ENCODE measurements at regions not wholly inside any gene's neighbourhood (a gene's known extent, or its start where the extent isn't known, plus 50 kb on each side); places are given as distances from the start of the nearest gene placed in this dataset.
"Not testable (repeated sequence)": the region's sequence is repeated elsewhere in the genome, so short reads cannot be mapped to it uniquely, and the experiment has no call there.

DNA sequence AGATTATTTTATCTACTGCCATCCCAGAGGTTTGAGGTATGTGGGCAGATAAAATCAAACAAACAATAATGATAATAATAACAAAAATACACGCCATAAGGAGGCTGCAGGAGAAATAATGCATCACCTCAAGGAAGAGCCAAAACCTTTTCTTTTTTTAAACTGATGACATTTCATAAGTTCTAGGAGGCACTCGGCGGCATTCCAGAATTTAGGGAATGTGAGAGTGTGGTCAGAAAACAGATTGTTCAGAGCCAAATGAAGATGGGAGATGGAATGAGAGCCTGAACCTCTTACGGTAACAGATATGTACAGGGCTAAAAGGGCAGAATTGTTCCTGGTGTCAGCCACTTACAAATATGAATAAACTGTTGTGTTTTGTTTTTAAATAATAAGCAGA lies 615.0 kb upstream of the CHD1 start:
- no peak for DNase-seq

DNA sequence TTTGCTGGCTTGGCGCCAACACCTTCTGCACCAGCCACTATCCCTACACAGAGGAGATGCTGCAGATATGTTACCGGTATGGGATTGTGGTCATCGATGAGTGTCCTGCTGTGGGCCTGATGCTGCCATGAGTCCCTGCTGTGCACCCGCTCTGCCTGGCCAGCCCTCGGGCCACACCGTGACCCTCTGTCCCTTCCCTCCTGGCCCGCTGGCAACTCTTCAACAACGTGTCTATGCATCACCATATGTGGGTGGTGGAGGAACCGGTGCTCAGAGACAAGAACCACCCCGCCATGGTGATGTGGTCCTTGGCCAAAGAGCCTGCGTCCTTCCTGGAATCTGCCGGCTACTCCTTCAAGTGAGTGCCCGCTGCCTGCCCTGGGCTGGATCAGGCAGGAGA lies 605.4 kb upstream of the CHD1 start:
- DNase-seq, result not testable (repeated sequence)

DNA sequence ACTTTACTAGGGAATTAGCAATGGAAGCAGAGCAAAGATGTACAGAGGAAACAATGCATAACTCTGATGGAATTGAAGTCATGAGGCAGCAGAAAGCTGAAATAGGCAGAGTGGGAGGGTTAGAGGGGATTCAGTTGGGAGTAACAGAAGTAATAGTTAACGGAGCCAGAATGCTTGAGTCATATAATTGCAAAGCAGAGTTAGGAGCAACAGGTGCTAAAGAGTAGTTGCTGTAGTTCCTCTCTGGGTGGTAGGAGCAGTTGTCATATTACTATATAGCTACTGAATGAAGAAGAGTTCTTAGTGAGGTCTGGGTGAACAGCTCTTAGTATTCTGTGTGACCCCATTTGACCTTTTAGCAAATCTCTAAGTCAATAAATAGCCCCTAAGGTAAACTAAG lies 592.9 kb upstream of the CHD1 start:
- DNase-seq, result not testable (repeated sequence)

DNA sequence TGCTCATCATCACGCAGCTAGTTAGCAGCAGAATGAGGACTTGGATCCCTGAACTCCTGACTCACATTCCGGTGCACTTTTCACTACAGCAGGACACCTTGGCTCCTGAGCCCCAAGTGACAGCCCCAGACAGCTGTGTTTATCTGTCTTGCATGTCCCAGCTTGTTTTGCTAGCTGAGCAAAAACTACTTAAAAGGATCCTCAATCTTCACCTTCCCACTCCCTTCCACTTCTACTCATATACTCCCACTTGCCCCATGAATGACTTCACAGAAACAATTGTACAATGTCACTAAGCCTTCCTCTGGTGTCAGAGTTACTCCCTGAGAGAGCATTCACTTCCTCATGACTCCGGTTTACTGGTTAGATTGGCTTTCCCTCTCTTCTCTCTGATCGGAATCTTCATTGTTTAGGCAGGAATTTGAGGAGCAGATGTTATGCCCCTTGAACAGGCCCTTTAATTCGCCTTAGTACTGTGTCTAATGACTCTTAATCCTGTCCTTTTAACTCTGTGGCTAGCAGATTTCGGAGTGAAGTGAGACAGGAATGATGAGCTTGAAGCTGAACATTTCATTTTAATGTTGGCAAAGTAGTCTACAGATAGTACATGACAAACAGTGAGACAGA lies 587.2 kb upstream of the CHD1 start:
- DNase-seq, result not testable (repeated sequence)

DNA sequence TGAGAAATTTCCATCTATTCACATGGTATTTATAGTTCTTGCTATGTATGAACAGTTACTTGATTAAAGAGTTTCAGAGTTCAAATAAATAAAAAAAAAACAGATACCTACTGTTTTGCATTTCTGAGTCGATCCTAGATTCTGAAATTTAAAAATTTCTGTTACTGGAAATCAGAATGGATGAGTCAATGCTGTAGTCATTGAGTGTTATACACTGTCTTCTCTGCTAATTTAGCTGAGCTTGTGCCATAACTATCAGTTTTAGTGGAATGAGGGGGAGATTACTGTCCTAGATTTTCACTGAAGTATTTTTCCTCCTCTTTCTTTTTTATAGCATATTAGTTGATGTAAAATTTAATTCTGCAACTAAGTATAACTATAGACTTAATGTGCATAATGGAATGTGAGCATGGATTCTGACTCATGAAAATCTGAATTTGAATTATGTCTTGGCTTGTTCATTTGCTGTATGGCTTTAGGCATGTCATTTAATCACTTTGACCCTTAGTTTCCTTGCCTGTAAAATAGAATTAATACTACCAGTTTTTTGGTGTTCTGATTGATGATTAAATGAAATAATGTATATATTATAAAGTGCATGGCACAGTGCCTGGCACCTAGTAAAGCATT lies 581.5 kb upstream of the CHD1 start:
- not testable (repeated sequence) for DNase-seq

DNA sequence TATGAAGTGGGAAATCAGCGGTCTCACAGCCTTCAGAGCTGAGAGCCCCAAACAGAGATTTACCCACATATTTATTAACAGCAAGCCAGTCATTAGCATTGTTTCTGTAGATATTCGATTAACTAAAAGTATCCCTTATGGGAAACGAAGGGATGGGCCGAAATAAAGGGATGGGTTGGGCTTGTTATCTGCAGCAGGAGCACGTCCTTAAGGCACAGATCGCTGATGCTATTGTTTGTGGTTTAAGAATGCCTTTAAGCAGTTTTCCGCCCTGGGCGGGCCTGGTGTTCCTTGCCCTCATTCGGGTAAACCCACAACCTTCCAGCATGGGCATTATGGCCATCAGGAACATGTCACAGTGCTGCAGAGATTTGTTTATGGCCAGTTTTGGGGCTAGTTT lies 580.3 kb upstream of the CHD1 start:
- not testable (repeated sequence) for DNase-seq

DNA sequence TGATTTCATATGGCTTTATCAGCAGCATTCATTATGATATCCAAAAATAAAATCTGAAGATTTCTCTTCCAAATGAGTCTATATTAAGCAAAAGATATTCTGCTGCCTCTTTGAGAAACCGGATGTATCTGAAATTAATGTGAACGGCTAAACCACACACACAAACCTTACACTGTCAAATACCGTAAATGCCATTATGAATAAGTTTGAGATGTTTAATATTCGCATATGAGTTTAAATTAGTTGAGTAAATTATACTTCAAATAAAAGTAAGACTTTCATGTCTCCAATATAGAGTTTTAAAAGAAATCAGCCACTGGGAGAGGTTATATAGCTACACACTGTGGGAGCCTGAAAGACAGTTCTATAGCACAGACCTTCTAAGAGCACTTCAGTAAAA lies 566.6 kb upstream of the CHD1 start:
- not testable (repeated sequence) for DNase-seq

DNA sequence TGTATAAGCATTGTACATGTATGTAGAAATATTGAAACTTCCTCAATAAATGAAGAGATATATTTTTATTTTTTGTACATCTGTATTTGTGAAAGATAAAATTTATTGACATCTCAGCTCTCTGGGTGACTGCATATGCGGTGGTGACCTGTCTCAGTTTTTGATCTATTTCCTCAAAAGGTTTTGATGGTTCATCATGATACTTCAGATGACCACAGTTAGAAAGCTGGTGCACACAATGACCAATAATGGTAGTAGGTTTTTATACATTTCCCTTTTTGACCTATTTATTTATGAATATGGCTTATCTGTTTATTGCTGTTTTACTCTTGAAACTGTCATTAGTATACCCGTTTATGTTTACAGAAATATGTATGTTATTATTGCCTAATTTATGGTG lies 549.6 kb upstream of the CHD1 start:
- not testable (repeated sequence) for DNase-seq

DNA sequence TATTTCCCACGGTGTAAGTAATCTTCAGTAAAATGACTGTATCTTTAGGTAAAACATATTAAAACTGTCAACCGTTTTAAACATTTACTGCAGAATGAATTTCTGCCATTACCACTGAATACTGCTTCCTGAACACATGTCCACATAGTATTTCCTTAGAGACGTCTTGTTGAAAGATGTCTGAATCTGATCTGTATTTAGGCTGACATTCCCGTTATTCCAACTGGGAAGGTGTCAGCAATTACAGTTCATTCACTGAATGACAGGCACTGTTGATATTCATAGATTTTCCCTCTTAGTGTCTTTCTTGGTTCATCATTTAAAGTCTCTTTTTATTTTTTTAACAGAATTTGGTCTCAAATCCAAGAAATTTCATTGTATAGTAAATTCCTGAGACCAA lies 544.5 kb upstream of the CHD1 start:
- not testable (repeated sequence) for DNase-seq

DNA sequence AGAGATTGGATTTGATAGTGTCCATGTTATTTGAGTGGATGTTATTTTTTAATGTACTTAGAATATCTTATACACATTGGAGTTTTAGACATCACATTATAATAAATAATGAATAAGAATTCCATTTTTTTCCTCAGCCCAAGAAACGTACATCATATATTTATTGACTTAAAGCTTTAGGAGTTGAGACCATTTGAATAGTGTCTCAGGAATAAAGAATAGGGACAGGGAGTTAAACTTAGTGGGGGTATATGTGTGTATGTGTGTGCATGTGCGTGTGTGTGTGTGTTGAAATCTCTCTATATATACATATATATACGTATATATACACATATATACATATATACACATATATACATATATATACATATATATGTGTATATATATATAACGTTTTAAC lies 542.9 kb upstream of the CHD1 start:
- not testable (repeated sequence) for DNase-seq

DNA sequence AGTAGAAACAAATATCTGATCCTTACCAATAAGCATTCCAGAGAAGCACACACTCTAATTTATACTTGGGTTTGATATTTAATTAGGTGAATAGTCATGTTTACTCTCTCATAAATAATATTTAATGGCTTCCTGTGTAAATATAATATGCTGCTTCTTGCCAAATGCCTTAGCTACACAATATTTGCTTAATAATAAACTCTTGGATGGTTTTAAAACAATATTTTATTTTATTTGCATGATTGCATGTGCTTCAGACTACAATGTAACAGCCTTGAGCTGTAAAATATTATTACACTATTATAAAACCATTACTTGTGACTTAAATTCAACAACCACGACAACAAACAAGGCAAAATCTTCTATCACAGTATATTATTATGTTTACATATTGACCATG lies 542.4 kb upstream of the CHD1 start:
- not testable (repeated sequence) for DNase-seq

DNA sequence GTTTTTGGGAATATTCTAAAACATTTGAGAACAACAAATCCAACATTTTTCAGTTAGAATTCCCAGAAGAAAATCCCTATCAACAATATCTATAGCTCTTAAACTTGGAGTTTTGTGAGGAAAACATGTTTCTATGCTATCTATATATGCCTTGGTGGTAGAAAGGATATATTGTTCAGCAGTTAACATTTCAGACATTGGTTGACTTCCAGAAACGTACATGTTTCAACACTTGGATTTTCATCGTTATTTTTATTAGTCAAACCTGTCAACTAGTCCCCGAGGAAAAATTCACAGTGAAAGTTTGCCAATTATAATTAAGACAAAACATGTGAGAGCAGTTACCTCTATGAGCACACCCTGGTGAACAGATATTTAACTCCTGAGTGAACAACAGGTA lies 541.8 kb upstream of the CHD1 start:
- DNase-seq, result not testable (repeated sequence)

DNA sequence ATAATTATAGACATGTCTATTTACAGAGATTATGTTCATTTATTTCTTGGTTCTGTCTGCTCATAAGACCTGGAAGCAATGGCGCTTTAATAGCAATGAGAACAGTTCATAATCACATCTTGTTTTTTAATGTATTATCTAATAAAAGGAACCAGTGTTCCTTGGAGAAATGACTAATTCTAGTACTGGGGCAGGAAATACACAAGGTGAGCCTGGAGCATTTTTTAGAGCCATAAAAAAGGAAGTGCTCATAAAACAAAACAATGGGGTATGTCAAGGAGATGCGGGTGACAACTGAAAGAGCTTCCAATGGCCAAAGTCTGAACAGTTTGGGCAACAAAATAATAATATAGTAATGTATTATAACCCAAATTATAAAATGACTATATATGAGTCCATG lies 531.9 kb upstream of the CHD1 start:
- DNase-seq, result no peak

DNA sequence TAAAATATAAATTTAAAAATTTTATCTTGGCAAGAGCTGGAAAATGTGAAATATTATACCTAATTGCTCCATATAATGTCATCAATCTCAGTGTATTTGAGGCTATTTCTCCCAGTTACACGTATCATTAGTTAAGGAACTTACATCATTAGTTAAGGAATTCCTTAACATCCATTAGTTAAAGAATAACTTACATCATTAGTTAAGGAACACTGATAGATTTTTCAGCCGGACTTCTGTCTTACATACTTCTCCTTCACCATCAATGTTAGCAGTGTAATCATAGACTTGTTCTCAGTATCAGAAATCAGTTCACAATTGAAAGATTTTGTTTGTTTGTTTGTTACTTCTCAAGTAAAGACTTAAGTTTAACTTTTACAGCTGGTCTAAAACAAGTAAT lies 524.4 kb upstream of the CHD1 start:
- DNase-seq, result no peak

DNA sequence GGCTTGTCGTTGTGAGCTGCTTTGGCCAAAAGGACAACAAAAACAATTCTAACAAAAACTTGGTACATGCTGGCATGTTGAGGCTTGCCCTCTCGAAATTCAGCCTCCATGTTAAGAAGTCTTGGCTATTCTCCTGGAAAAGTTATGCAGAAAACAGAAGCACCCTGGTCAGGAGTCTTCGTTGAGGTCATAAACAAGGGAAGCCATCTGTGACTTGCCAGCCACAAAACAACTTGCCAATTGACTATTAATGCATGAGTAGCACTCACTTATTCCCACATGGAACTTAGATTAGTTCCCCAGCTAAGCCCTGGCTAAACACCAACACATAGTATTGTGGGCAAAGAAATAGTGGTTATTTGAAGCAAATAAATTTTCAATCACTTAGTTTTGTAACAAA lies 521.0 kb upstream of the CHD1 start:
- no peak for DNase-seq

DNA sequence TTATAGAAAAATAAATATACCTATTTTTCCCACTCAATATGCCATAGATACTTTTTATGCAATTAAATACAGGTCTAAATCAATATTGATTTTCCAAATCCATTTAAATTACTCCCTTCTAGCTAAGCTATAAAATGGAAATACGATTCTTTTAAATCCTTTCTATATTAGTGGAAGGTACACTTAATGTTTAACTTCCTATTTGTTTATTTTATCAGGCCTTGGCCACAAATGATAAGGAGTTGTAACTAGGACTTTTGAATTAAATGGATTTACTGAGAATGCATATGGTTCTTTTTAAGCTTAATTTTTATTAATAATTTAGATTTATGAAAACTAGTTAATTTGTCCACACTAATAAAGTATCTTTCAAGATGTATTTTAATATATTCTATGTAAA lies 517.0 kb upstream of the CHD1 start:
- no peak for DNase-seq

DNA sequence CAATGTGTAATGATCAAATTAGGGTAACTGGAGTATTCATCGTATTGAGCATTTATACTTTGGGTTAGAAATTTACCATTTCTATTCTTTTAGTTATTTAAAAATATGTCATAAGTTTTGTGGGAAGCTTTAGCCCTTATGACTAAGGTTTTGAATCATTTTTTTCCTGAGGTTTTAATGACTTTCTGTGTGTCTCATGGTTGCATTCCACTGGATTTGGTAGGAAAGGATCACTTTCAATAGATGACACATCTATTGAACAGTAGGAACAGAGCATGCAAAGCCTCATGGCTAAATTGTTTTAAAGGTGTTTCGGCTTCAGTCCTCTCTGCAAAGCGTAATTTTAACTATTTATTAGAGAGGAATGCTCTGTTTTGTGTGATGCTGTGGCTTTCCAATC lies 512.4 kb upstream of the CHD1 start:
- no peak for DNase-seq

DNA sequence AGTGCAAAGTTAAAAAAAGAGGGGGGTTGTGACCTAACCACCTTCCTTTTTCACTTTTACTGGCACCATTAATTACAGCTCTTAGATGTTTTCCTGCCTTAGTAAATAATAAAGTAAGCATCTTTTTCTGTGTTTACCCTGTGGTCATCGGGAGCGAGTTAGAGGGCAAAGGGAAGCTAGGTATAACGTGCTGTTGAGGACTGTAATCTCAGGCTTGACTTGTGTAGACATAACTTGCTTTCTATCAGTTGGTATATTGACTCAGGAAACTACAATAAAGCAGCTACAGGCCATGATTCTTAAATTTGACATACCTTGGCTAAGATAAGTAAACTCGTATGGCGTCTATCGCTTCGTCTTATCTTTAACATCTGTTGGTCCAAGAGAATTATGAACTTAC lies 509.8 kb upstream of the CHD1 start:
- DNase-seq, result no peak

DNA sequence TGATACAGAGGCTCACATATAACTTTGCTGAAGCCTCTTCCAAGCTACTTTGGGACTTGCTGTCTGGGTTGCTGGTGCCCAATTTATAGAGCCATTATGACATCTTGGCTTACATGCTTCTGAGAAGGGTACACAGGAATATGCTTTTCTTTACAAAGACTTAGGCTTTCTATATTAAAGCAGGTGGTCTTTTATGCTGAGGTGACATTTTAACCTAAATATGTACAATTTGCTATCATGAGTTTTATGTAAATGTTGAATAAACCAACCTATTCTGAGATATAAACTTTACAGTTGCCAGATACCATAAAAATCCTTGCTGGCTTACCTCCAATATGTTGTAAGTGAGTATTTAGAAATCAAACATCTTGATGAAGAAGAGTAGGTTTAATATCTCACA lies 509.2 kb upstream of the CHD1 start:
- DNase-seq, result no peak

DNA sequence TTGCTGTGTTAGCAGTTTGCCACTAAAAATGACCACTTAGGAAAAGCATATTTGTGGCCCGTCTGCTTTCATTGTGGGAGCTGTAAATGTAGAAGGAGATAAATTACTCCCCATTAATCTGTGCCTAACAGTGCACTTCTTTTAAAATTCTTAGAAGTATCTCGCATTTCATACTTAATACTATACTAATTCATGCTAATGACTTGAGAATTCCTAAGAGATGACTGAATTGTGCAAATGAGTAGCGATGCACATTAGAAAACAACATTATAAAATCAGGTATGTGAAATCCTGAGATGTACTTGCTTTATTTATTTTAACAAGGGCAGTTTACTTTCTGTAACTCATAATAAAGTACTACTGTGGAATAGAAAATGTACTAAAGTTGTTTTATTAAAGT lies 494.6 kb upstream of the CHD1 start:
- not testable (repeated sequence) for DNase-seq

DNA sequence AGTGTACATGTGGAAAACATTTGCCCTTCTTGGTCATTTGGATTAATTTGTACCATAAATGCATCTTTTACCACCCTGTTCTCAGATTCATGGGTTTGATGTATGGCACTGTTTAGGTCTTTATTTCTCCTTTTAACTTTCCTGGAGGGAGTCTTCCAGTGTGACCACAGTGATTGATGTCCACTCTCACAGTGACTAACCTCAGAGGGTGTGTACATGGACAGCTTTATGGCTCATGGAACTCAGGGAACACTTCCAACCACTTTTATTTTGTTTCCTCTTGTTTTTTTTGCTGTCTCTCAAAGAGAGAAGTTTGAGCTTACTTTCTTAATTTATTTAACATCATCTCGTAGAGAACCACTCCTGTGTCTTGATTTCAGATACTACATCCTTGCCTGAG lies 489.8 kb upstream of the CHD1 start:
- DNase-seq, result not testable (repeated sequence)

DNA sequence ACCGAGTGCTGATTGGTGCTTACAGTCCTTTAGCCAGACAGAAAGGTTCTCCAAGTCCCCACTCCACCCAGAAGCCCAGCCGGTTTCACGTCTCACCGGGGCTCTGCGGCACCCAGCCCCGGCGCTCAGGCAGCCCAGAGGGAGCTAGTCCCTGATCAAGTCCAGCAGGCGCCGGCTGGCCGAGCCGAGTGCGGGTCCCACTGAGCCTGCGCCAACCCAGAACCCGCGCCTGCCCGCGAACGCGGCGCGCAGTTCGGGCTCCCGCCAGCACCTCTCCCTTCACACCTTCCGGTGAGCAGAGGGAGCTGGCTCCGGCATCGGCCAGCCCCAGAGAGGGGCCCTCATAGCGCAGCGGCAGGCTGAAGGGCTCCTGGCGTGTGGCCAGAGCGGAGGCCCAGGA lies 481.6 kb upstream of the CHD1 start:
- not testable (repeated sequence) for DNase-seq

DNA sequence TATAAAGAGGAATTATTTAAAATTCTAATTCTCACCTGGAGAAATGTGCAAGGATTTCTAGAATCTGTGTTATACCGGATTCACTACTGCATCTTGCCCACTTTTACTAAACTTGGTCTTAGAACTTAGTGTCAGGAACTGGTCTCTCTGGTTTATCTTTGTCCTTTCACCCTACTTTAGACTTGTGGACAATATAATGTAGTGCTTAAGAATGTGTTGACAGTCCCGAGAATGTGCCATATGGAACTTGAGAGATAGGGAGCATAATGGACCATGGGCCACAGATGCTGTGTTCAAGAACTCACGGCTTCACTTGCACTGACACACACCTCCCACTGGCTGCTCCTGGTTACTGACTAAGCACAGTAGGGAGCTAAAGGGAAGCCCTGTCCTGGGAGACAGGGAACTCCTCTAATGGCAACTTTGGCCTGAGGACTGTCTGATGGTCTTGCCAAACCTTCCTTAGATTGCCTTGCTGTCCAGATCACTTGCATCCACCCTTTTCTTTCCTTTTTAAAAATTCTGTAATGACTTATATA lies 476.0 kb upstream of the CHD1 start:
- not testable (repeated sequence) for DNase-seq

DNA sequence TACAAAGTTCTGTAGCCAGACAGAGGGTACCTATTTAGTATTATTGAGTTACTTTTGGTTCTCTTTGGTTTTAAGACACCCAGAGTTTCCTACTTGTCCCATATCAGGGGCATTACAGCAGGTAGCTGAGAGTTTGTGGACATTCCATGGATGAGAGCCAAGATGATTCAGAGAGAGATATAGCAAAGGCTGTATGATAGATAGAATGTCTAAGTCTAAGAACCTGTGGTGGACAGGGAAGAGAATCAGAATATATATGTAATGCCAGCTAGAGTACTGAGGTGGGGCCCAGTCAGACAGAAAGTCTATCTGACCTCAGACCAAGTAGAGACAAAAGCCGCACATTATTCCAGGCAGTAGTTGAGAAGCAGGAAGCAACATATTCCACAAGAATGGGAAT lies 471.8 kb upstream of the CHD1 start:
- DNase-seq, result not testable (repeated sequence)

DNA sequence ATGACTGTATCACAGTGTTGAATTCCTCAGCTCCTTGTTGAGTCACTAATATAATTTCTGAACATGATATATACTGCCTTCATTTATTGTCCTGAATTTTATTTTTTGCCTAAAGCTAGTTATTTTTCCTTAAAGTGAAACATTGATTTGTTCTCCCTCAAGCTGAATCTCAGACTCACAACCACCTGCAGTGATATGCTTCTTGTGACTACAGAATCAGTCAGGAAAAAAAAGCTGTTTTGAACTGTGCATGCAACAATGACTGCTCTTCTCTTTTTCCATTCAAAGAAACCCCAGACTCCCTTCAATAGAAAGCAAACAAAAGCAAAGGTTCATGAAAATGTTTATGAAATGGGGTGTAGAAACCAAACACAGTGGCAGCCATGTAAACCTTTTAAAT lies 470.2 kb upstream of the CHD1 start:
- DNase-seq, result no peak

Data from stimulated activated CD4-positive, alpha-beta T cell treated with anti-CD3 and anti-CD28 coated beads, Interleukin-4, amount 100 ng/mL, for 24 hours (primary cell).